ENCODE measurements at regions not wholly inside any gene's neighbourhood (a gene's known extent, or its start where the extent isn't known, plus 50 kb on each side); places are given as distances from the start of the nearest gene placed in this dataset.

DNA sequence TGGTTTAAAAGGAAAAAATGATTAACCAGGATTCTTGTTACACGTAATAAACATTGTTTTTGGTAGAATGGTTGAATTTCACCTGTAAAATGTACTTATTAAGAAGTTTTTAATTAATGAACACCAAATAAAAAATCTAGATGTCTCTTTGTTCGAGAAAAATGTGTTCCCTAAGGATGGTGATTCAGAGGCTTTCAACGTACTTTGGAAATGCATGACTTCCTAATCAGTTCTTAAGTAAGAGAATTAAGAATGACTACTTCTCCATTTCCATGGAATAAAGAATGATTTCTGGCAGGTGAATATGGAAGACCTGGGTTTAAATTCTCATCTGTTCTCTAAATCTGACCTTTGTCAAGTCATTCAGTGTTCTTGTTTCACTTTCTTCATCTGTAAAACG is 428.6 kb downstream of the KCNH5 start:
- TF ChIP-seq GABPA (IDR thresholded peaks at IDR 0.05 in 1 of 2, conservative IDR thresholded peaks at IDR 0.05 in 1 of 2) (no peak), TAF1 (conservative IDR thresholded peaks at IDR 0.05) (no peak), RXRA (IDR thresholded peaks at IDR 0.05) (no peak), HNF4G (IDR thresholded peaks at IDR 0.05) (no peak), YY1 (IDR thresholded peaks at IDR 0.05) (no peak), FOXA1 (IDR thresholded peaks at IDR 0.05) (no peak), NR2F2 (IDR thresholded peaks at IDR 0.05) (no peak), RAD21 (IDR thresholded peaks at IDR 0.05) (no peak), FOXA2 (IDR thresholded peaks at IDR 0.05) (no peak)
- TF ChIP-seq, protein P1, sequence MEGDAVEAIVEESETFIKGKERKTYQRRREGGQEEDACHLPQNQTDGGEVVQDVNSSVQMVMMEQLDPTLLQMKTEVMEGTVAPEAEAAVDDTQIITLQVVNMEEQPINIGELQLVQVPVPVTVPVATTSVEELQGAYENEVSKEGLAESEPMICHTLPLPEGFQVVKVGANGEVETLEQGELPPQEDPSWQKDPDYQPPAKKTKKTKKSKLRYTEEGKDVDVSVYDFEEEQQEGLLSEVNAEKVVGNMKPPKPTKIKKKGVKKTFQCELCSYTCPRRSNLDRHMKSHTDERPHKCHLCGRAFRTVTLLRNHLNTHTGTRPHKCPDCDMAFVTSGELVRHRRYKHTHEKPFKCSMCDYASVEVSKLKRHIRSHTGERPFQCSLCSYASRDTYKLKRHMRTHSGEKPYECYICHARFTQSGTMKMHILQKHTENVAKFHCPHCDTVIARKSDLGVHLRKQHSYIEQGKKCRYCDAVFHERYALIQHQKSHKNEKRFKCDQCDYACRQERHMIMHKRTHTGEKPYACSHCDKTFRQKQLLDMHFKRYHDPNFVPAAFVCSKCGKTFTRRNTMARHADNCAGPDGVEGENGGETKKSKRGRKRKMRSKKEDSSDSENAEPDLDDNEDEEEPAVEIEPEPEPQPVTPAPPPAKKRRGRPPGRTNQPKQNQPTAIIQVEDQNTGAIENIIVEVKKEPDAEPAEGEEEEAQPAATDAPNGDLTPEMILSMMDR (IDR thresholded peaks at IDR 0.05; ENCODE audit: low read depth, low read length, missing input control): no peak
- TF ChIP-seq, protein P2, sequence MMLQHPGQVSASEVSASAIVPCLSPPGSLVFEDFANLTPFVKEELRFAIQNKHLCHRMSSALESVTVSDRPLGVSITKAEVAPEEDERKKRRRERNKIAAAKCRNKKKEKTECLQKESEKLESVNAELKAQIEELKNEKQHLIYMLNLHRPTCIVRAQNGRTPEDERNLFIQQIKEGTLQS (IDR thresholded peaks at IDR 0.05): no peak
- TF ChIP-seq, protein P3, sequence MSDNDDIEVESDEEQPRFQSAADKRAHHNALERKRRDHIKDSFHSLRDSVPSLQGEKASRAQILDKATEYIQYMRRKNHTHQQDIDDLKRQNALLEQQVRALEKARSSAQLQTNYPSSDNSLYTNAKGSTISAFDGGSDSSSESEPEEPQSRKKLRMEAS (IDR thresholded peaks at IDR 0.05): no peak
- 76% methylated on average over 4 of the region's 4 CpGs for WGBS
- Histone ChIP-seq H3K27ac (ENCODE audit: low read depth in 1 of 2, low read length in 2 of 2) (no peak overlapping the region), H3K9ac (ENCODE audit: low read depth in 1 of 2, low read length in 2 of 2) (no peak overlapping the region), H3K36me3 (ENCODE audit: control insufficient read depth in 4 of 4, insufficient read depth in 3 of 4, low read depth in 1 of 4, low read length in 3 of 4) (no peaks in the 10 kb centered on the region), H3K27me3 (ENCODE audit: control insufficient read depth in 4 of 4, insufficient read depth in 4 of 4, low read length in 3 of 4) (no peaks in the 10 kb centered on the region), H3K4me1 (ENCODE audit: control insufficient read depth in 4 of 4, insufficient read depth in 4 of 4, low read length in 3 of 4) (no peaks in the 10 kb centered on the region), H3K9me3 (ENCODE audit: control insufficient read depth in 4 of 4, low read length in 3 of 4) (no peaks in the 10 kb centered on the region), H3K4me3 (ENCODE audit: low read depth in 1 of 3, low read length in 3 of 3) (no peak overlapping the region)
- no peak for DNase-seq (ENCODE audit: low spot score)

DNA sequence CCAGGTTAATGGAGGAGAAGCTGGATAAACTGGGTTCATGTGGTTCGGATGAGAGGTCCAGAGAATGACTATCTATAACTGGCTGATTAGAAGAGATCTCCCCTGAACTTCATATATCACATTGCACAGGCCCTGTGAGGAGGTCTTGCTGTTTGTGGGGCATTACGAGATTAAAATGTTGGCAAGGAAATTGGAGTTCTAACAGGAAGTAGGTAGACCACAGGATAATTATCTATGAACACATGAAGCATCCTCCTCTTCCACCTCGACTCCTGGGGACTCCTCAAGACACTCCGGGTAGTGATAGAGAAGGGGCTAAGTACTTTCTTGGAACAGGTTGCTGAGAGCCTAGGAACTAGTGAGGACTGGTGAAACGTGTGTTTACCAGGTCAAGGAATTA is 418.8 kb downstream of the KCNH5 start:
- TF ChIP-seq FOXA1 (IDR thresholded peaks at IDR 0.05): no peak
- TF ChIP-seq, protein P4, sequence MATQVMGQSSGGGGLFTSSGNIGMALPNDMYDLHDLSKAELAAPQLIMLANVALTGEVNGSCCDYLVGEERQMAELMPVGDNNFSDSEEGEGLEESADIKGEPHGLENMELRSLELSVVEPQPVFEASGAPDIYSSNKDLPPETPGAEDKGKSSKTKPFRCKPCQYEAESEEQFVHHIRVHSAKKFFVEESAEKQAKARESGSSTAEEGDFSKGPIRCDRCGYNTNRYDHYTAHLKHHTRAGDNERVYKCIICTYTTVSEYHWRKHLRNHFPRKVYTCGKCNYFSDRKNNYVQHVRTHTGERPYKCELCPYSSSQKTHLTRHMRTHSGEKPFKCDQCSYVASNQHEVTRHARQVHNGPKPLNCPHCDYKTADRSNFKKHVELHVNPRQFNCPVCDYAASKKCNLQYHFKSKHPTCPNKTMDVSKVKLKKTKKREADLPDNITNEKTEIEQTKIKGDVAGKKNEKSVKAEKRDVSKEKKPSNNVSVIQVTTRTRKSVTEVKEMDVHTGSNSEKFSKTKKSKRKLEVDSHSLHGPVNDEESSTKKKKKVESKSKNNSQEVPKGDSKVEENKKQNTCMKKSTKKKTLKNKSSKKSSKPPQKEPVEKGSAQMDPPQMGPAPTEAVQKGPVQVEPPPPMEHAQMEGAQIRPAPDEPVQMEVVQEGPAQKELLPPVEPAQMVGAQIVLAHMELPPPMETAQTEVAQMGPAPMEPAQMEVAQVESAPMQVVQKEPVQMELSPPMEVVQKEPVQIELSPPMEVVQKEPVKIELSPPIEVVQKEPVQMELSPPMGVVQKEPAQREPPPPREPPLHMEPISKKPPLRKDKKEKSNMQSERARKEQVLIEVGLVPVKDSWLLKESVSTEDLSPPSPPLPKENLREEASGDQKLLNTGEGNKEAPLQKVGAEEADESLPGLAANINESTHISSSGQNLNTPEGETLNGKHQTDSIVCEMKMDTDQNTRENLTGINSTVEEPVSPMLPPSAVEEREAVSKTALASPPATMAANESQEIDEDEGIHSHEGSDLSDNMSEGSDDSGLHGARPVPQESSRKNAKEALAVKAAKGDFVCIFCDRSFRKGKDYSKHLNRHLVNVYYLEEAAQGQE (IDR thresholded peaks at IDR 0.05): no peak
- TF ChIP-seq, protein P3 (IDR thresholded peaks at IDR 0.05): no peak
- TF ChIP-seq EGR1 (IDR thresholded peaks at IDR 0.05; ENCODE audit: low read depth in 2 of 2): no peak
- TF ChIP-seq GABPA (IDR thresholded peaks at IDR 0.05 in 1 of 2, conservative IDR thresholded peaks at IDR 0.05 in 1 of 2): no peak
- TF ChIP-seq RXRA (IDR thresholded peaks at IDR 0.05): no peak
- TF ChIP-seq NR2F2 (IDR thresholded peaks at IDR 0.05): no peak
- TF ChIP-seq HNF4A (conservative IDR thresholded peaks at IDR 0.05): no peak
- TF ChIP-seq, protein P1 (IDR thresholded peaks at IDR 0.05; ENCODE audit: low read depth, low read length, missing input control): no peak
- TF ChIP-seq TAF1 (conservative IDR thresholded peaks at IDR 0.05): no peak
- TF ChIP-seq HNF4G (IDR thresholded peaks at IDR 0.05): no peak
- TF ChIP-seq, protein P5, sequence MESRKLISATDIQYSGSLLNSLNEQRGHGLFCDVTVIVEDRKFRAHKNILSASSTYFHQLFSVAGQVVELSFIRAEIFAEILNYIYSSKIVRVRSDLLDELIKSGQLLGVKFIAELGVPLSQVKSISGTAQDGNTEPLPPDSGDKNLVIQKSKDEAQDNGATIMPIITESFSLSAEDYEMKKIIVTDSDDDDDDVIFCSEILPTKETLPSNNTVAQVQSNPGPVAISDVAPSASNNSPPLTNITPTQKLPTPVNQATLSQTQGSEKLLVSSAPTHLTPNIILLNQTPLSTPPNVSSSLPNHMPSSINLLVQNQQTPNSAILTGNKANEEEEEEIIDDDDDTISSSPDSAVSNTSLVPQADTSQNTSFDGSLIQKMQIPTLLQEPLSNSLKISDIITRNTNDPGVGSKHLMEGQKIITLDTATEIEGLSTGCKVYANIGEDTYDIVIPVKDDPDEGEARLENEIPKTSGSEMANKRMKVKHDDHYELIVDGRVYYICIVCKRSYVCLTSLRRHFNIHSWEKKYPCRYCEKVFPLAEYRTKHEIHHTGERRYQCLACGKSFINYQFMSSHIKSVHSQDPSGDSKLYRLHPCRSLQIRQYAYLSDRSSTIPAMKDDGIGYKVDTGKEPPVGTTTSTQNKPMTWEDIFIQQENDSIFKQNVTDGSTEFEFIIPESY (IDR thresholded peaks at IDR 0.05): no peak
- TF ChIP-seq FOXA2 (IDR thresholded peaks at IDR 0.05): no peak
- TF ChIP-seq SP1 (IDR thresholded peaks at IDR 0.05): no peak
- no peak for TF ChIP-seq JUND (IDR thresholded peaks at IDR 0.05)
- TF ChIP-seq RAD21 (IDR thresholded peaks at IDR 0.05): no peak

More for the DNA sequence above, 418.8 kb downstream of the KCNH5 start:
- Histone ChIP-seq H3K4me1 (ENCODE audit: control insufficient read depth in 4 of 4, insufficient read depth in 4 of 4, low read length in 3 of 4) (no peaks in the 10 kb centered on the region), H3K9ac (ENCODE audit: low read depth in 1 of 2, low read length in 2 of 2) (no peak overlapping the region), H3K36me3 (ENCODE audit: control insufficient read depth in 4 of 4, insufficient read depth in 3 of 4, low read depth in 1 of 4, low read length in 3 of 4) (no peaks in the 10 kb centered on the region), H3K27me3 (ENCODE audit: control insufficient read depth in 4 of 4, insufficient read depth in 4 of 4, low read length in 3 of 4) (no peaks in the 10 kb centered on the region), H3K4me3 (ENCODE audit: low read depth in 1 of 3, low read length in 3 of 3) (no peak overlapping the region), H3K27ac (ENCODE audit: low read depth in 1 of 2, low read length in 2 of 2) (no peak overlapping the region), H3K9me3 (ENCODE audit: control insufficient read depth in 4 of 4, low read length in 3 of 4) (no peaks in the 10 kb centered on the region)
- 57% methylated on average over 5 of the region's 5 CpGs for WGBS
- DNase-seq (ENCODE audit: low spot score): no peak
